HepG2 (cell line): ENCODE measurements at regions not wholly inside any gene's neighbourhood (a gene's known extent, or its start where the extent isn't known, plus 50 kb on each side); places are given as distances from the start of the nearest gene placed in this dataset.

Source experiments
- ATAC-seq: fragments of 200-7000 bp; cut with Tn5 transposase; 3 replicates; pipeline ENCODE4 v1.9.1; 2020; ENCODE audit warnings: mild to moderate bottlenecking, moderate library complexity
- BruUV-seq: library from RNA; stranded (reverse); fragments of 400-500 nt; replicated peaks from 2 replicates; lab custom pipeline; 2021; lab: Mats Ljungman, UMichigan
- CTCF ChIA-PET: fragments of 300-600 bp; formaldehyde crosslinking; extraction: SDS; loops from one replicate; lab custom pipeline; 2021; ENCODE audit warnings: low total read pairs, inconsistent platforms, low intra/inter-chr PET ratio; lab: Yijun Ruan, JAX
- POLR2A ChIA-PET: fragments of 350-600 bp; sonication (Branson Sonifier 250); formaldehyde crosslinking; loops from one replicate; lab custom pipeline; 2020; ENCODE audit warnings: antibody characterized with exemption, inconsistent platforms; lab: Yijun Ruan, JAX
- DNase-seq: peaks from one replicate; pipeline ENCODE4 v3.0.0-alpha.2; 2015; ENCODE audit warnings: low spot score
- FAIRE-seq: peaks from 3 replicates; lab custom pipeline; 2011; peaks lifted over from hg19 to GRCh38; lab: Jason Lieb, UNC
- H2AFZ ChIP-seq: one replicate; pipeline ENCODE4 v1.6.1; 2011; ENCODE audit warnings: low read length, inconsistent platforms
- H3K27ac ChIP-seq: fragments of 300-600 bp; 3 replicates; pipeline ENCODE4 v1.8.0; 2011; ENCODE audit warnings: mixed run types, mild to moderate bottlenecking, mixed read lengths, low read length, inconsistent platforms; ENCODE audit not compliant: insufficient read depth; ENCODE audit errors: extremely low read length
- H3K27me3 ChIP-seq, 2 experiments: fragments of 200-600 bp in 1 of 2; 2 replicates in 1 of 2; 3 replicates in 1 of 2; pipeline versions ENCODE4 v1.6.0 to v1.8.0; 2011; ENCODE audit warnings: low read length in 2 of 2, mild to moderate bottlenecking in 2 of 2, moderate library complexity in 2 of 2, inconsistent platforms in 1 of 2; ENCODE audit not compliant: insufficient read depth in 2 of 2, control insufficient read depth in 1 of 2
- H3K36me3 ChIP-seq, 2 experiments: fragments of 200-600 bp in 1 of 2; replicated peaks in 1 of 2; 2 replicates in 1 of 2; 3 replicates in 1 of 2; pipeline versions ENCODE4 v1.5.1 to v1.8.0; 2011; ENCODE audit warnings: low read length in 2 of 2, inconsistent platforms in 1 of 2; ENCODE audit not compliant: insufficient read depth in 2 of 2, control insufficient read depth in 1 of 2
- H3K4me1 ChIP-seq: 2 replicates; pipeline ENCODE4 v1.5.1; 2012; ENCODE audit warnings: low read length, inconsistent platforms; ENCODE audit not compliant: insufficient read depth
- H3K4me2 ChIP-seq: 2 replicates; pipeline ENCODE4 v1.6.0; 2011; ENCODE audit warnings: low read depth, low read length, inconsistent platforms
- H3K4me3 ChIP-seq, 3 experiments: fragments of 200-600 bp in 1 of 3; sonication (generic), shearing (Covaris generic) in 1 of 3; replicated peaks in 1 of 3; 2 replicates each; pipeline ENCODE4 v1.5.1; 2011 to 2016; ENCODE audit warnings: low read length in 3 of 3, inconsistent platforms in 2 of 3, low read depth in 2 of 3, mild to moderate bottlenecking in 2 of 3, control low read depth in 1 of 3, mixed read lengths in 1 of 3; ENCODE audit not compliant: insufficient read depth in 1 of 3
- H3K79me2 ChIP-seq: one replicate; pipeline ENCODE4 v1.6.1; 2011; ENCODE audit warnings: low read length, inconsistent platforms; ENCODE audit not compliant: insufficient read depth
- H3K9ac ChIP-seq: 2 replicates; pipeline ENCODE4 v1.6.0; 2011; ENCODE audit warnings: mild to moderate bottlenecking, low read depth, low read length, inconsistent platforms; ENCODE audit not compliant: insufficient read depth
- H3K9me3 ChIP-seq: 2 replicates; pipeline ENCODE4 v1.5.1; 2012; ENCODE audit warnings: mild to moderate bottlenecking, low read length
- H4K20me1 ChIP-seq: 2 replicates; pipeline ENCODE4 v1.6.0; 2011; ENCODE audit warnings: inconsistent platforms, mild to moderate bottlenecking, low read length, moderate library complexity; ENCODE audit not compliant: insufficient read depth
- ARNT2 ChIP-seq: sonication (generic); formaldehyde crosslinking; IDR thresholded peaks from 2 replicates; pipeline ENCODE4 v1.8.0; 2022; ENCODE audit warnings: mild to moderate bottlenecking, low read depth, missing genetic modification reagents, moderate library complexity
- HMG20A ChIP-seq: IDR thresholded peaks from 2 replicates; pipeline ENCODE4 v1.6.1; 2016; ENCODE audit warnings: borderline replicate concordance
- MATR3 ChIP-seq: sonication (generic); formaldehyde crosslinking; IDR thresholded peaks from 2 replicates; pipeline ENCODE4 v1.4.0; 2020; ENCODE audit warnings: missing genetic modification reagents
- NKX3-1 ChIP-seq: sonication (generic); formaldehyde crosslinking; IDR thresholded peaks from 2 replicates; pipeline ENCODE4 v1.5.0; 2020; ENCODE audit warnings: missing genetic modification reagents
- PCBP1 ChIP-seq: fragments of 200-400 bp; formaldehyde crosslinking; IDR thresholded peaks from 2 replicates; pipeline ENCODE4 v1.6.1; 2017; ENCODE audit warnings: mild to moderate bottlenecking, low read depth, low read length, borderline replicate concordance
- PREB ChIP-seq: sonication (generic); formaldehyde crosslinking; IDR thresholded peaks from 2 replicates; pipeline ENCODE4 v1.4.0; 2020; ENCODE audit warnings: missing genetic modification reagents
- ZNF205 ChIP-seq: IDR thresholded peaks from 2 replicates; pipeline ENCODE4 v1.6.1; 2018; ENCODE audit warnings: missing biosample characterization, missing genetic modification reagents
- ZNF670 ChIP-seq: sonication (generic); formaldehyde crosslinking; IDR thresholded peaks from 2 replicates; pipeline ENCODE4 v1.8.0; 2022; ENCODE audit warnings: mild to moderate bottlenecking, missing genetic modification reagents, borderline replicate concordance
- ZNF709 ChIP-seq: sonication (generic); formaldehyde crosslinking; IDR thresholded peaks from 2 replicates; pipeline ENCODE4 v1.5.0; 2020; ENCODE audit warnings: mild to moderate bottlenecking, missing genetic modification reagents
- ZNF749 ChIP-seq: sonication (generic); formaldehyde crosslinking; IDR thresholded peaks from 2 replicates; pipeline ENCODE4 v1.8.0; 2022; ENCODE audit warnings: mild to moderate bottlenecking, missing genetic modification reagents, moderate library complexity, borderline replicate concordance
- ZNF775 ChIP-seq: sonication (generic); formaldehyde crosslinking; IDR thresholded peaks from 2 replicates; pipeline ENCODE4 v1.4.0; 2020; ENCODE audit warnings: missing genetic modification reagents, mild to moderate bottlenecking, moderate library complexity, borderline replicate concordance
- ZSCAN29 ChIP-seq: sonication (generic); formaldehyde crosslinking; conservative IDR thresholded peaks from 2 replicates; pipeline ENCODE4 v1.4.0; 2020; ENCODE audit warnings: mild to moderate bottlenecking, missing genetic modification reagents
- WGBS: methylation state at CpG from one replicate; pipeline ENCODE4 v1.1.6; 2017; ENCODE audit warnings: low lambda C conversion rate; 5-methylcytosine and 5-hydroxymethylcytosine counted together
- in situ Hi-C: cut with HindIII; loops from 2 replicates; pipeline ENCODE4 v1.10.0; 2017; ENCODE audit warnings: low pct_unique_long_range_greater_than_20kb; ENCODE audit not compliant: extremely low pct_ligation_motif_present
- intact Hi-C: fragments of 100-400 bp; cut with micrococcal nuclease; formaldehyde crosslinking; loops from one replicate; pipeline ENCODE4 v1.10.0; 2022; ENCODE audit not compliant: unreplicated experiment
- TF ChIP-seq, protein P1 (sequence below), 2 experiments: fragments of 450-650 bp in 1 of 2; sonication (generic) in 1 of 2; formaldehyde crosslinking; IDR thresholded peaks; 2 replicates each; pipeline versions ENCODE4 v1.5.0 to v1.8.0; 2020 to 2022; ENCODE audit warnings: mild to moderate bottlenecking in 1 of 2, missing genetic modification reagents in 1 of 2

DNA sequence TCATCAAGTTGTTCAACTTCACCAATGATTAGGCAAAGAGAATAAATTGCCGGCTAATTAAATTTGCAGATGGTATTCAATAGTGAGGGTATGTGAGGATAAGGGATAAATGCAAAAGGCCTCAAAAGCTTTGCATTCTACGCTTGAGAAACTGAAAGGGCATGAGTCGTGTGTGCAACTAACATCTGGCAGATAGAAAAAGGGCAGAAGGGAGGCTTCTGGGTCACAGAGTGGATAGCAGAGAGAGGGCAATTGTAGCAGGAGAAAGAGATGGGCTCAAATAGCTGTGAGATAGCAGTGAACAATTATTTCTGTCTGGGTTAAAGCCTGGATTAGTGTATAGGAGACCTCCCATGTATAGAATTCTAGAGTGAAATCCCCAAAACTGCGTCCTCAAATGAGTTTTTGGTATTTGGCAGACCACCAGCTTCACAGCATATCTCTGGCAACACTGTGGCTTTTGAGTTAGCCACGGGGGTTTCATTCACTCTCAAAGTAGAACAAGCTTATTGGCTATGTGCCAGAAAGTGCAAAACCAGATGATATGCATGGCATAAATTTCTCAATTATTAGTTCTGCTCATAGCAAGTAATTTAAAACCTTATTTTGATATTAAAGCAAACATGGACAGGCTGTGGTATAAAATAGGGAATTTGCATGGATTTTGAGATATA is 586.3 kb downstream of the BRINP1 start (continued):
- TF ChIP-seq MATR3 (CRISPR knock-in tag) = no peak
- no peak for TF ChIP-seq HMG20A (CRISPR knock-in tag)
- no peak for TF ChIP-seq ZNF775 (CRISPR knock-in tag)
- no peak for TF ChIP-seq PREB
- TF ChIP-seq ZNF670 (CRISPR knock-in tag) = no peak
- no peak for TF ChIP-seq ARNT2
- TF ChIP-seq ZNF709 = no peak
- no peak for TF ChIP-seq NKX3-1 (CRISPR knock-in tag)
- TF ChIP-seq ZNF205 = no peak

- no peak for ATAC-seq
- no peak for DNase-seq
- Histone ChIP-seq H3K27ac (no peak overlapping the region), H4K20me1 (no peaks in the 10 kb centered on the region), H3K9ac (no peak overlapping the region), H3K4me3 (no peak overlapping the region), H3K9me3 (peaks cover 100% of the 10 kb centered on the region), H3K4me2 (no peak overlapping the region), H3K27me3 (no peaks in the 10 kb centered on the region), H2AFZ (no peak overlapping the region), H3K4me1 (no peaks in the 10 kb centered on the region), H3K36me3 (no peaks in the 10 kb centered on the region), H3K79me2 (no peaks in the 10 kb centered on the region)
- no TSS peak for BruUV-seq
- FAIRE-seq = no peak
- TF ChIP-seq, protein P1, sequence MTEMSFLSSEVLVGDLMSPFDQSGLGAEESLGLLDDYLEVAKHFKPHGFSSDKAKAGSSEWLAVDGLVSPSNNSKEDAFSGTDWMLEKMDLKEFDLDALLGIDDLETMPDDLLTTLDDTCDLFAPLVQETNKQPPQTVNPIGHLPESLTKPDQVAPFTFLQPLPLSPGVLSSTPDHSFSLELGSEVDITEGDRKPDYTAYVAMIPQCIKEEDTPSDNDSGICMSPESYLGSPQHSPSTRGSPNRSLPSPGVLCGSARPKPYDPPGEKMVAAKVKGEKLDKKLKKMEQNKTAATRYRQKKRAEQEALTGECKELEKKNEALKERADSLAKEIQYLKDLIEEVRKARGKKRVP (CRISPR knock-in tag; IDR thresholded peaks at IDR 0.05) = no peak
- no peak for TF ChIP-seq PCBP1
- no peak for TF ChIP-seq ZNF749 (CRISPR knock-in tag)
- TF ChIP-seq ZSCAN29 (CRISPR knock-in tag) = no peak
- in situ Hi-C loops = no loop called here
- 70% methylated on average over 3 of the region's 3 CpGs for WGBS
- intact Hi-C loops = no loop called here
- ChIA-PET POLR2A (no interaction called here), CTCF (no interaction called here)
Observed at GRCh38 chr9:118784033-118784432, 585.2 kb downstream of the BRINP1 start.
